GM12878 (cell line): ENCODE measurements at regions not wholly inside any gene's neighbourhood (a gene's known extent, or its start where the extent isn't known, plus 50 kb on each side); places are given as distances from the start of the nearest gene placed in this dataset.

Experiments
- ATAC-seq: fragments of 200-7000 bp; cut with Tn5 transposase; 3 replicates; pipeline ENCODE4 v1.9.1; 2020; ENCODE audit warnings: mild to moderate bottlenecking, moderate library complexity
- BruUV-seq: library from RNA; stranded (reverse); fragments of 400-500 nt; replicated peaks from 2 replicates; lab custom pipeline; 2021; lab: Mats Ljungman, UMichigan
- CTCF ChIA-PET: fragments of 300-600 bp; sonication (Branson Sonifier 250); formaldehyde crosslinking; extraction: SDS; loops from one replicate; lab custom pipeline; 2021; ENCODE audit warnings: inconsistent platforms; lab: Yijun Ruan, JAX
- POLR2A ChIA-PET: fragments of 350-600 bp; formaldehyde crosslinking; extraction: SDS; loops from one replicate; lab custom pipeline; 2021; ENCODE audit warnings: inconsistent platforms; lab: Charles Lee
- RAD21 ChIA-PET: fragments of 300-600 bp; sonication (Branson Sonifier 250); formaldehyde crosslinking; loops from one replicate; lab custom pipeline; 2023; ENCODE audit warnings: antibody characterized with exemption; ENCODE audit not compliant: unreplicated experiment; lab: Charles Lee
- SMC1A ChIA-PET: fragments of 300-600 bp; sonication (Branson Sonifier 250); formaldehyde crosslinking; loops from one replicate; lab custom pipeline; 2023; ENCODE audit not compliant: unreplicated experiment, uncharacterized antibody; lab: Charles Lee
- DNase-seq: peaks from one replicate; pipeline ENCODE4 v3.0.0-alpha.2; 2011; ENCODE audit warnings: low read depth, low spot score
- FAIRE-seq: peaks from 3 replicates; lab custom pipeline; 2011; peaks lifted over from hg19 to GRCh38; lab: Jason Lieb, UNC
- H2AFZ ChIP-seq: 2 replicates; pipeline ENCODE4 v1.6.0; 2011; ENCODE audit warnings: low read depth, low read length, control low read depth; ENCODE audit not compliant: control insufficient read depth
- H3K27ac ChIP-seq: 2 replicates; pipeline ENCODE4 v1.5.1; 2011; ENCODE audit warnings: control low read depth; ENCODE audit not compliant: control insufficient read depth, insufficient read depth
- H3K27me3 ChIP-seq, 2 experiments: replicated peaks in 1 of 2; 2 replicates each; pipeline versions ENCODE4 v1.6.0 to v1.6.1; 2011; ENCODE audit warnings: low read length in 1 of 2; ENCODE audit not compliant: control insufficient read depth in 2 of 2, insufficient read depth in 2 of 2
- H3K36me3 ChIP-seq, 2 experiments: 2 replicates each; pipeline ENCODE4 v1.5.1; 2011; ENCODE audit warnings: low read length in 1 of 2; ENCODE audit not compliant: control insufficient read depth in 2 of 2, insufficient read depth in 2 of 2
- H3K4me1 ChIP-seq: 2 replicates; pipeline ENCODE4 v1.6.1; 2011; ENCODE audit warnings: mild to moderate bottlenecking, low read length, moderate library complexity, mixed read lengths; ENCODE audit not compliant: control insufficient read depth, insufficient read depth
- H3K4me2 ChIP-seq: 2 replicates; pipeline ENCODE4 v1.6.0; 2011; ENCODE audit warnings: control low read depth; ENCODE audit not compliant: control insufficient read depth, insufficient read depth
- H3K4me3 ChIP-seq: fragments of 200-600 bp; sonication (generic); 2 replicates; pipeline ENCODE4 v1.5.1; 2016
- H3K79me2 ChIP-seq: 2 replicates; pipeline ENCODE4 v1.6.0; 2011; ENCODE audit warnings: low read length; ENCODE audit not compliant: control insufficient read depth, insufficient read depth
- H3K9ac ChIP-seq: 2 replicates; pipeline ENCODE4 v1.8.0; 2011; ENCODE audit warnings: low read length, control low read depth, mixed read lengths; ENCODE audit not compliant: control insufficient read depth, insufficient read depth
- H3K9me3 ChIP-seq: replicated peaks from 3 replicates; pipeline ENCODE4 v1.5.1; 2011; ENCODE audit warnings: mild to moderate bottlenecking, low read length; ENCODE audit not compliant: control insufficient read depth, insufficient read depth
- H4K20me1 ChIP-seq: 2 replicates; pipeline ENCODE4 v1.6.0; 2011; ENCODE audit not compliant: control insufficient read depth, insufficient read depth
- CHD2 ChIP-seq: IDR thresholded peaks from 2 replicates; pipeline ENCODE4 v1.6.1; 2011; ENCODE audit warnings: low read depth, low read length, improper control_type of control experiment, borderline replicate concordance
- CUX1 ChIP-seq: IDR thresholded peaks from 2 replicates; pipeline ENCODE4 v1.6.1; 2012; ENCODE audit warnings: improper control_type of control experiment, low read depth, low read length; ENCODE audit not compliant: insufficient replicate concordance
- ELK1 ChIP-seq: IDR thresholded peaks from 2 replicates; pipeline ENCODE4 v1.6.1; 2012; ENCODE audit warnings: low read depth, low read length, improper control_type of control experiment
- ESRRA ChIP-seq: IDR thresholded peaks from 2 replicates; pipeline ENCODE4 v1.6.1; 2012; ENCODE audit warnings: mild to moderate bottlenecking, low read length, improper control_type of control experiment
- IRF4 ChIP-seq: IDR thresholded peaks from 2 replicates; pipeline ENCODE4 v1.6.1; 2011; ENCODE audit warnings: low read depth, low read length
- PAX8 ChIP-seq: fragments of 450-650 bp; IDR thresholded peaks from 2 replicates; pipeline ENCODE4 v1.6.1; 2017; ENCODE audit warnings: mild to moderate bottlenecking, moderate library complexity
- RAD21 ChIP-seq: IDR thresholded peaks from 2 replicates; pipeline ENCODE4 v1.6.1; 2011; ENCODE audit warnings: mild to moderate bottlenecking, low read depth, low read length, moderate library complexity; ENCODE audit not compliant: insufficient read depth
- RAD51 ChIP-seq: fragments of 450-650 bp; IDR thresholded peaks from 2 replicates; pipeline ENCODE4 v1.6.1; 2016; ENCODE audit warnings: moderate library complexity, mild to moderate bottlenecking, inconsistent platforms
- SREBF1 ChIP-seq: IDR thresholded peaks from 2 replicates; pipeline ENCODE4 v1.6.1; 2012; ENCODE audit warnings: mild to moderate bottlenecking, low read length
- WGBS: methylation state at CpG from one replicate; pipeline ENCODE4 v1.1.6; 2016; ENCODE audit warnings: low lambda C conversion rate; ENCODE audit not compliant: insufficient replicate concordance, insufficient coverage; ENCODE audit errors: missing lambda C conversion rate; 5-methylcytosine and 5-hydroxymethylcytosine counted together
- in situ Hi-C: fragments of 300-500 bp; cut with MboI; formaldehyde crosslinking; loops from 9 replicates; pipeline ENCODE4 v1.14.3; 2018; ENCODE audit warnings: mixed read lengths
- intact Hi-C: fragments of 100-400 bp; cut with micrococcal nuclease; formaldehyde crosslinking; loops from one replicate; pipeline ENCODE4 v1.14.2; 2022; ENCODE audit not compliant: unreplicated experiment

DNA sequence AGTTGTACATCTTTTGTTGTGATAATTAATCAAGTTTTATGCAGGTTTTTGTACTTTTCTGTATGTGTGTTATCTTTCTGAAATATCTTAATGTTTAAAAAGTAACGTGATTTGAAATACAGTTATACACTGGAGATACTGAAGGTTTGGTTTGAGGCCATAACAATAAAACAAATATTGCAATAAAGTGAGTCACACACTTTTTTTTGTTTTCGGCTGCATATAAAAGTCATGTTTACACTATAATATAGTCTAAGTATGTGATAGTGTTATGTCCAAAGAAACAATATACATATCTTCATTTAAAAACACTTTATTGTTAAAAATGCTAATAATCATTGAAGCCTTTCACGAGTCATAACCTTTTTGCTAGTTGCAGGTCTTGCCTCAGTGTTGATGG is 473.1 kb upstream of the GJE1 start:
- FAIRE-seq (no peak), ATAC-seq (no peak), DNase-seq (no peak)
- no peaks in the 10 kb centered on the region for H3K79me2 ChIP-seq
- H3K9me3 ChIP-seq, result no peaks in the 10 kb centered on the region
- SMC1A ChIA-PET, result no interaction called here
- H3K4me2 ChIP-seq, result no peak overlapping the region
- BruUV-seq, result no TSS peak
- H3K27me3 ChIP-seq, result no peaks in the 10 kb centered on the region
- in situ Hi-C loops (no loop called here), intact Hi-C loops (no loop called here)
- no peak overlapping the region for H3K9ac ChIP-seq
- WGBS, result 25% methylated on average over 3 of the region's 3 CpGs
- POLR2A ChIA-PET, result no interaction called here
- RAD21 ChIA-PET, result no interaction called here
- no peak for TF ChIP-seq CHD2
- no peak for TF ChIP-seq ELK1
- TF ChIP-seq SREBF1, result no peak
- no peak overlapping the region for H2AFZ ChIP-seq
- no peak overlapping the region for H3K4me3 ChIP-seq
- H3K36me3 ChIP-seq, result no peaks in the 10 kb centered on the region
- CTCF ChIA-PET, result no interaction called here
- H3K4me1 ChIP-seq, result no peaks in the 10 kb centered on the region
- H4K20me1 ChIP-seq, result no peaks in the 10 kb centered on the region
- no peak overlapping the region for H3K27ac ChIP-seq

- no TSS peak for BruUV-seq
- FAIRE-seq (no peak), DNase-seq (no peak), ATAC-seq (no peak)
- no peaks in the 10 kb centered on the region for H3K9me3 ChIP-seq
- no peaks in the 10 kb centered on the region for H3K79me2 ChIP-seq
- CTCF ChIA-PET, result no interaction called here
- SMC1A ChIA-PET, result no interaction called here
- POLR2A ChIA-PET, result no interaction called here
- H4K20me1 ChIP-seq, result no peaks in the 10 kb centered on the region
- no peaks in the 10 kb centered on the region for H3K4me1 ChIP-seq
- intact Hi-C loops, result no loop called here
- no peak overlapping the region for H3K27ac ChIP-seq
- no peaks in the 10 kb centered on the region for H3K36me3 ChIP-seq
- H3K27me3 ChIP-seq, result no peaks in the 10 kb centered on the region
- RAD21 ChIA-PET, result no interaction called here
- no peak overlapping the region for H2AFZ ChIP-seq
- in situ Hi-C loops, result no loop called here
- no peak for TF ChIP-seq RAD51
- TF ChIP-seq CUX1, result no peak
- TF ChIP-seq IRF4, result no peak
- no peak for TF ChIP-seq PAX8
- no peak for TF ChIP-seq ESRRA
- no peak for TF ChIP-seq RAD21
- no peak overlapping the region for H3K4me3 ChIP-seq
- no peak overlapping the region for H3K9ac ChIP-seq
- H3K4me2 ChIP-seq, result no peak overlapping the region
- WGBS, result 42% methylated on average over 2 of the region's 2 CpGs
Measured at GRCh38 chr6:141658696-141659095, 474.0 kb upstream of the GJE1 start.
